Keratinocyte (primary cell): ENCODE measurements at regions not wholly inside any gene's neighbourhood (a gene's known extent, or its start where the extent isn't known, plus 50 kb on each side); places are given as distances from the start of the nearest gene placed in this dataset.

Source experiments
- CTCF ChIP-seq, 3 experiments: IDR thresholded peaks in 1 of 3; conservative IDR thresholded peaks in 1 of 3; optimal IDR thresholded peaks in 1 of 3; 2 replicates in 2 of 3; 3 replicates in 1 of 3; pipeline versions ENCODE3 to v1.5.1; 2011; ENCODE audit warnings: low read length in 3 of 3, mild to moderate bottlenecking in 3 of 3, moderate library complexity in 2 of 3, control low read depth in 1 of 3, inconsistent platforms in 1 of 3; ENCODE audit not compliant: insufficient read depth in 2 of 3; ENCODE audit errors: extremely low read depth in 1 of 3
- EZH2 ChIP-seq: IDR thresholded peaks from one replicate; pipeline ENCODE4 v1.6.1; 2012; ENCODE audit warnings: inconsistent platforms, mild to moderate bottlenecking, low read length, moderate library complexity

- TF ChIP-seq CTCF (optimal IDR thresholded peaks at IDR 0.05 in 1 of 3, IDR thresholded peaks at IDR 0.05 in 1 of 3, conservative IDR thresholded peaks at IDR 0.05 in 1 of 3; ENCODE audit: extremely low read depth in 1 of 3, insufficient read depth in 2 of 3, low read length in 3 of 3): no peak
- TF ChIP-seq EZH2: no peak
Observed at GRCh38 chr9:2284770-2285169, 269.6 kb downstream of the SMARCA2 start.
